ENCODE measurements at regions not wholly inside any gene's neighbourhood (a gene's known extent, or its start where the extent isn't known, plus 50 kb on each side); places are given as distances from the start of the nearest gene placed in this dataset.
"Not testable (repeated sequence)": the region's sequence is repeated elsewhere in the genome, so short reads cannot be mapped to it uniquely, and the experiment has no call there.

DNA sequence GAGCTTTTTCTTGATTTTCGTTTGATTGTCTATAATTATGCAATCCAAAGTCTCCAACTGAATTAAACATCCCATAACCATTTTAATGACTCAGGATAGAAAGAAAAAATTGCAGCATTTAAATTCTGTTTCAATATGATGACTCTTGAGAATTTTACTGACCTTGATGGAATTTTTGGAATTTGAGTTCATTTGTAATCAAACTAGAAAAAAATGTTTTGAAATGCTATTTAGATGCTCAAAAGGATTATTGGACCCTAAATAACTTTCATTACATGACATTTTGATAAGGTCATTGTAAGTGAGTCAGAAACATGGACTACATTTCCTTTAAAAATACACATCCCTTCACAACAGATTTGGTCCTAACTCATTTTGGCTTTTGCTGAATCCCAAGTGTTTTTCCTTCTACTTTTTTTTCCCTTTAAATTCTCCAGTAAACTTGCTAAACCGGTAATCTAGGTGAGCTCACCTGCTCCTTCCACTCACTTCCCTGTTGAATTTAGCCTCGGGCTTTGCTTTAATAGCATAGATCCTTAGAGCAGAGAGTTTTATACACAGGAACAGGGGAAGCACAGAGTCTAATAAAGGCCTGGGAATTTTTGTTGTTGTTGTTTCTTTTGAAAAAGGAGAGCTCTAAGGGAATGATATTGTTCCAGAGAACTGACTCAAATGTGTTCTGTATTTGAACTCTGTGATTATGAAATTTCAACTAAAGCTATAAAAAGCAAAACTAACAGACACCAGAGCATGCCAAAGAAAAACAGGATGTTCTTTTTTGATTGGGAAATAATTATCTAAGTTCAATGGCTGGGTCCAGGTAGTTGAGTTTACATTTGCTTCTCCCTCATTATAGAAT is 1088.2 kb upstream of the CITED2 start:
- DNase-seq = peak; percentile 12

DNA sequence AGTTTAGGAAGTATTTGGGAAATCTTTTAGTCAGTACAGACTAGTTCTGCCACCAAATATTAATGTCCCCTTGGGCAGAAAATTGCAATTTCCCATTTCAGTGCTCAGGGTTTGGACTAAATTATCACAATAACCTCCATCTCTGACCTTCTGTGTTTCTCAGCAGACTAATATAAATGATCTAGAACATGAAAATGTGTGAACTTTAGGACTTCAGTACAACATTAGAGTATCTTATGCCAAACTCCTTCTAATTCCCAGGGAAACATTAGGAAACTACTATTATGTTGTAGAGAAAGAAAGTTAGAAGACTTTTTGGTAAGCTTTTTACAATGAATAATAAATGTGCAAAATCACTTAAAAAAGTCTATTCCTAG is 1087.6 kb upstream of the CITED2 start:
- DNase-seq = no peak

GRCh38 chr6:140460267-140460666 is 1085.8 kb upstream of the CITED2 start:
- no peak for DNase-seq

- DNase-seq = no peak
Measured at GRCh38 chr6:140459209-140459608, 1084.8 kb upstream of the CITED2 start.

DNA sequence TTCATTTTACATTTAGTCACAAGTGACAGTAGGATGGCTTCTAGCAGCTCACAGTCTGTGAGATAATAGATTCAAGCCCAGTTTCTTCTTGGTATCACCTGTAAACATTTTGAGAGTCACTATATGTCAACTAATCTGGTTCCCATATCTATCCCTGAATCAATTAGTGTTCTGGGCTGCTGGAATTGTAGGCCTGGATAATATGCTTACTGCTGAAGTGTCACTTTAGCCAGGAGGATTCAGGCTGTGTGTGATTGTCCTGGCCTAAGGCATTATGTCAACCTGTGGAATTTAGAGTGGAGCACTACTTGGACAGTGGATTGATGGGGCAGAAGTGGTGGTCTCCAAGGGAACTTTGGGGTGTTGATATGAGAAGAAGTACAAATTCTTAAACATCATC is 1071.8 kb upstream of the CITED2 start:
- no peak for DNase-seq

- no peak for DNase-seq
Measured at GRCh38 chr6:140445474-140446004, 1071.1 kb upstream of the CITED2 start.

- DNase-seq = not testable (repeated sequence)
Measured at GRCh38 chr6:140443112-140443511, 1068.7 kb upstream of the CITED2 start.

- no peak for DNase-seq
Measured at GRCh38 chr6:140441256-140441655, 1066.8 kb upstream of the CITED2 start.

DNA sequence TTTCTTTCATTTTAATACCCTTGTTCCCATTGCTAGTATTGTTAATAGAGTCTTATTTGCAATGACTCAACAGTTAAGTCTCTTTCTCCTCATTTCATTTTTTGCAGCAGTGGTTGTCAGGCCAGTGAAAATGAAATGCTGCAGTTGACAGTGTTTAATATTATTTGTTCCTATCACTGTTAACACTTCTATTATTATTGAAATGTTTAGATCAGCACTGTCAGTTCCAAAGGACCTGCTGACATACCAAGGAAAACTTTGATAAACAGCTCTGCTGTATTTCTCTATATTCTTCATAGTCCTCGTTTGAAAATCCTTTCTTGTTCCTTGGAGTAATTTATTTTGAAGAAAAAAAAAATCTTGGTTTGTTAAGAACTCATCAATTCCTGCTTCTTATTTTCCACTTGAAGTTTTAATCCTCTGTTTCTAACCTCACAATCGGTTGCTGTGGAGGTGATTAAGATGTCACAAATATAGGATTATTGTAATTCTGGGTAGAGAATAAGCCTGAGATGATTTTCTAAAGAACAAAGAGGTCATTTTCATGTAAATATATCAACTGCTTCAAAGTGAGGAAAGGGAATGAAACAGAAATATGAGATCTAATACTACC is 1065.9 kb upstream of the CITED2 start:
- DNase-seq = no peak

DNA sequence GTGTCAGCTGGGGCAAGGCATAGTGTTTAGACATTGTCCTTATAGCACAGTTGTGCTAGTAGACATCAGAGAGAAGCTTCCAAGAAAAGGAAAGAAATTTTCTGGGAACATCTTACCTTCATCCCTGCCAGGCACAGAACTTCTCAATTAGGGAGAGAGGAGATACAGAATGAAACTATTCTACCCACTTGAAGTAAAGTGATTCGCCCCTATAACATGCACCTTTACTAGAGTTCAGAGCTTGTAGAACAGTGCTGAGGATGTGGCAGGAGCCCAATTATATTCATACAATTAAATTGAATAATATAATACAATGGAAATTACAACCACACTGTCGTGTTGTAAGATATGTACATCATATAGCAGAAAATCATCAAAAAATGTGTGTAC is 1063.9 kb upstream of the CITED2 start:
- no peak for DNase-seq

GRCh38 chr6:140437619-140438345 is 1063.3 kb upstream of the CITED2 start:
- DNase-seq = no peak

DNA sequence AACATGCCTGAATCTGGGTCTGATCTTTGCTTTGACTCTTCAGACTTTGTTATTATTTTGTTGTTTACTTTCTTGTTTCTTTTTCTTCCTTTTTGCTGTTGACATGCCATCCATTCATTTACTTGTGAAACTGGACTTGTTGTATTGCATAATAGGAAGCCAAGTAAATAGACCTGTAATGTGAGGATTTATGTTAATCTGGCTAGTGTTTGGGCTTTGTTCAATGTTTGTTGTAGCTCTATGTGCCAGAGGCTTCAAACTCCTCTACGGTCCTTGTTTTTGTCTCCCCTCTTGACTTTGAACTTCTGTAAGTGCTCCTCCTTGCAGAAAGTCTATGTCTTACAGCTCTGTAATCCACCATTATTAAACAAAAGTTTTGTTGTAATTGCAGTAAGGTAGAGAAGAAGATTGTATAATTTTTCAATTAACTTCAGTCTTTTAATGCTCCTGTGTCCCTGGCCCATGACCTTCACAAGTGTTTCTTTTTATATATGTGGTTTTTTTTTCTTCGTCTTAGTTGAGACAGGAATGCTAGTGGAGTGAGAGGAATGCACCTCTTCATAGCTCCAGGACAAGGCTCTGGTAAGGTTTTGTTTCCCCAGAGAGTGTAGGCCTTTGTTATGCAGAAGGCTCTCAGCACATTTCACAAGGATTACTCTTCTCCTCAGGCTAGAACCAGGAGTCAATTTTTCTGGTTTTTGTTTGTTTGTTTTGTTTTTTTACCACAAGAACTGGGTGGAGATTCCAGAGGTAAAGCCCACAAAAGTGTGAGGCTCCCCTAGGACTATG is 1061.8 kb upstream of the CITED2 start:
- DNase-seq = no peak

DNA sequence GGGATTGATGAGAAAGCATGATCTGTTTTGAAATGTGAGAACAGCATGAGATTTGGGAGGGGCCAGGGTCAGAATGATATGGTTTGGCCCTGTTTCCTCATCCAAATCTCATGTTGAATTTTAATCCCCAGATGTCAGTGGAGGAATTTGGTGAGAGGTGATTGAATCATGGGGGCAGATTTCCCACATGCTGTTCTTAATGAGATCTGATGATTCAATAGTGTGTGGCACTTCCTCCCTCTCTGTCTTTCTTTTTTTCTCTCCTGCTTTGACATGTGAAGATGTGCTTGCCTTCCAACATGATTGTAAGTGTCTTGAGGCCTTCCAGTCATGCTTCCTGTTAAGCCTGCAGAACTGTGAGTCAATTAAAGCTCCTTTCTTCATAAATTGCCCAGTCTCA is 1060.3 kb upstream of the CITED2 start:
- no peak for DNase-seq

- no peak for DNase-seq
Measured at GRCh38 chr6:140433072-140433471, 1058.6 kb upstream of the CITED2 start.

- no peak for DNase-seq
Measured at GRCh38 chr6:140427842-140428241, 1053.4 kb upstream of the CITED2 start.

DNA sequence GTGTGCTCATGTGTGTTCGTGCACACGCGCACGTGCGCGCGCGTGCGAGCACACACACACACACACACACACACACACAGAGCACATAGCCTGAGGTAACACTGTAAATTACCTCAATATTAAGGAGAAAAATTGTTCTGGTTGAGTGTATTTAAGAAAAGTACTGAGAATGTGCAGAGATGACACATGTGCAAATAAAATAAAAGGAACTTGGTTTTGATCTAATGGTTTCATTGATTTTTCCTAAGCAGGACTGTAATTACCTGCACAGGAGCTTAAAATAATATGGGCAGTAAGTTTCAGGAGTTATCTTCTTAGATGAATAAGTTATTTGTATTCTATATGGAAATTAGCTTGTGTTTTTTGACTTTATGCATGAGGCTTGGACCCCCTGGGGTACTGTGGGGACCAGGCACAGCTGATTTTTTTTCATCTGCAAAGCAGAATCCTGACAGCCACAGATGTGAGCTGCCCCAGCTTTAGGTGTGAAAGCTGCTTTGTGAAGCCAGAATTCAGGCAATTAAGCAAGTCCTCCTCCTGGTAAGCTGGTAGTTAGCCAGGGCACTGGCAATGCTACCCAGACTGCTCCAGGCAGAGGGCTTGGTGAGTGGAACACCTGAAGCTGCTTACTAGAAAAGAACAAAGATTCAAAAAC is 1040.6 kb upstream of the CITED2 start:
- DNase-seq = no peak

DNA sequence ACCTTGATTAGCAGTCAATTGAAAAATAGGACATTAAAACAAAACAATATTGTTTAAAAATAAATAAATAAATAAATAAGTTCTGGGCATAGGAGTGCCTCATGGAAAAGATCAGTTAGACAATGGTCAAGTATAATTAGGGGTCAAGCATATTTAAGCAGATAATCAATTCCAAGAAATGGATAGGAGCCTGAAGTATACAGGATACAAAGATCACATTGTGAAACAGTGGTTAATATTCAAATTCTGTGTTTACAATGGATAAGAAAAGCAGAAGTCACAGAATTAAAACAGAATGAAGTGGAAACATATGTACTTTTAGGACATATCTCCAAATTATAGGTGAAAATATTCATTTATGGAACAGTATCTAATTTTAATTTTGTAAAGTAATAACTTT is 1028.6 kb upstream of the CITED2 start:
- no peak for DNase-seq

DNA sequence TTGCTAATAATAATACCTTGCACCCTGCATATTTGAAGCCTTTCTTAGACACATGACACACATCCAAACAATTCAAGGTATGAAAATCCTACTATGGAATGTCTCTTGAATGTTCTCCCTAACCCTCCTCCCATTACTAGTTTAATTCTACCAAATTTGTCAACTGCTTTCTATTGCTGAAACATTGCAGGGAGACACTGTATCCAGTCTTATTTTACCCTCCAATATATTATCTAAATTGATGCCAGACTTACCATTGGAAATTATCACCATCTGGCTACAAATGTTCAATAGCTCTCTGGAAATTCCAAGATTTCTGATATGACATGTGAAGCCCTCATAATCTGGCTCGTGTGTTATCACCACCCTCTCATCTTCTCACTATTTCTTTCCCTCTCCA is 1027.3 kb upstream of the CITED2 start:
- no peak for DNase-seq

GRCh38 chr6:140398076-140398475 is 1023.6 kb upstream of the CITED2 start:
- DNase-seq = no peak

DNA sequence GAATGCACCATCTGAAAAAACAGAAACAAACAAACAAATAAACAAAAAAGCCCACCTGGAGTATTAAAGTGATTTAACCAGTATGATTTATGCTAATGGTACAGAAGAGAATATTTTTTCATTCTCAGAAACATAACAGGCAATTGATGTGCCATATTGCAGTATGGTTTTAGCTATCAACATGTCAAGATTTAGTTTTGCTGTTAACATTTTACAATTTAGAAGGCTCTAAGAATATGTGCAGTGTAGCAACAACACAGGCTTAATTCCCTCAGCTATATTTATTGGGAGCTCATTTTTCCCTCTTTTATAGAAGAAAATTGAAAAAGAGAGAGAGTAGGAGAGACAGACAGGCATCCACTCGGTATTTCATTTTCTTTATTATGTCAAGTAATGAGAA is 1022.7 kb upstream of the CITED2 start:
- no peak for DNase-seq

DNA sequence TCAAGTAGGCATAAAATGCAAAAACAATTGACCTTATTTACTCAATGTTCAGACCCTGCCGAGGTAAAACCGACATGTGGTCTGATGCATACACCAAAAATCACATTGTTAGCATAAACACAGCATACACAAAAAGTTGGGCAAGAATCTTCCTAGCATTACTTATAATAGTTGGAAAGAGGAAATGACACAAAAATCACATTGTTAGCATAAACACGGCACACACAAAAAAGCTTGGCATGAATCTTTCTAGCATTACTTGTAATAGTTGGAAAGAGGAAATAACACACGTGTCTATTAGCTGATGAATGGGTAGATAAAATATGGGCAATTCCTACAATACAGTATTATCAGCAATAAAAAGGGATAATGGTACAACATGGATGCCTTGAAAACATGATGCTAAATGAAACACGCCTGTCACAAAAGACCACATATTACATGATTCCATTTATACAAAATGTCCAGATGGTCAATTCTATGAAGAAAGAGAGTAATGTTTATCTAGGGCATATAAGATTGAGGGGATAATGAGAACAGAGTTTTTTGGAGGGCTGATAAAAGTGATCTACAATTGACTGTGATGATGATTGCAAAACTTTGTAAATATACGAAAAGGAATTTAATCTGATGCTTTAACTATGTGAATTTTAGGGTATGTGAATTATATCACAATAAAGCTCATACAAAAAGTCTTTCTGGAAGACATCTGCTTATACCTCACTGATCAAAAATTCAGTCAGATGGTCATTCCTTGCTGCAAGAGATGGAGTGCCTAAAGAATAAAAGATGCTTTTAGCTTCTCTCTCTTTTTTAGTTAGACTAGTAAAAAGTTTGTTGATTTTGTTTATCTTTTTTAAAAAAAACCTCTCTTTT is 1019.5 kb upstream of the CITED2 start:
- DNase-seq = no peak

Data from NCI-H510A (cell line).